ENCODE measurements at regions not wholly inside any gene's neighbourhood (a gene's known extent, or its start where the extent isn't known, plus 50 kb on each side); places are given as distances from the start of the nearest gene placed in this dataset.

- no peak for TF ChIP-seq CTCF (IDR thresholded peaks at IDR 0.05)
- TF ChIP-seq TCF7L2 (IDR thresholded peaks at IDR 0.05; ENCODE audit: low read depth, low read length): no peak
These were observed 131.2 kb upstream of the TGFBR2 start for GRCh38 chr3:30475038-30475808.

Data from Panc1 (cell line).